Activated T-helper 1 cell treated with anti-CD3 and anti-CD28 coated beads, Interleukin-2, amount 50 U/mL, for 16 hours (primary cell): ENCODE measurements at regions not wholly inside any gene's neighbourhood (a gene's known extent, or its start where the extent isn't known, plus 50 kb on each side); places are given as distances from the start of the nearest gene placed in this dataset.

ENCODE experiments used
- DNase-seq, 2 donors: peaks; one replicate each; pipeline ENCODE4 v3.0.0-alpha.2; 2020; ENCODE audit warnings: low read depth in 1 of 2, low spot score in 1 of 2

GRCh38 chrY:19365321-19365720, 379.2 kb downstream of the KDM5D start:
- no peak for DNase-seq

GRCh38 chrY:19357249-19357648, 387.3 kb downstream of the KDM5D start:
- no peak for DNase-seq

DNA sequence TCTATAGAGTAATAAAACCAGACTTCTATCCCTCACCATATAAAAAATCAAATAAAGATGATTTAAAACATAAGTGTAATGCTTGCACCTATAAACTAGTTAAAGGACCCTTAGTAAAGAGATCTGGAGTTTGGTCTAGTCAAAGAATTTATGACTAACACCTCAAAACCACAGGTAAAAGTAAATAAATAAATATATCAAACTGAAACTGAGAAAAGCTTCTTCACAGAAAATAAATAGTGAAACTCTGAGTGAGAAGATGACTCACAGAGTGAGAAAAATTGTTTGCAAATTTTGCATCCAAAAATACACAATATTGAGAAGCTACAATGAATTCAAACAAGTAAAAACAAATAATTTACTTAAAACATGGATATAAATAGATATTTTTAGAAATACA, 387.8 kb downstream of the KDM5D start:
- no peak for DNase-seq

GRCh38 chrY:19354857-19355173, 389.7 kb downstream of the KDM5D start:
- DNase-seq: no peak

- no peak for DNase-seq
Measured at GRCh38 chrY:19354061-19354856, 390.3 kb downstream of the KDM5D start.

DNA sequence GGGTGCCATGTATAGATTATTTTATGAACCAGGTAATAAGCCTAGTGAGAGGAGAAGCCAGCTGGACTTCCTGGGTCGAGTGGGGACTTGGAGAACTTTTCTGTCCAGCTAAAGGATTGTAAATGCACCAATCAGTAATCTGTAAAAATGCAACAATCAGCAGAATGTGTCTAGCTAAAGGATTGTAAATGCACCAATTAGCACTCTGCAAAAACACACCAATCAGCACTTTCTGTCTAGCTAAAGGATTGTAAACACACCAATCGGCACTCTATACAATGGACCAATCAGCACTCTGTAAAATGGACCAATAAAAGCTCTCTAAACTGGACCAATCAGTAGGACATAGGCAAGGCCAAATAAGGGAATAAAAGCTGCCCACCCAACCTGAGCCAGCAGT, 392.9 kb downstream of the KDM5D start:
- no peak for DNase-seq

GRCh38 chrY:19321701-19322100, 422.8 kb downstream of the KDM5D start:
- no peak for DNase-seq

- DNase-seq: no peak
Measured at GRCh38 chrY:19319135-19319534, 425.4 kb downstream of the KDM5D start.

DNA sequence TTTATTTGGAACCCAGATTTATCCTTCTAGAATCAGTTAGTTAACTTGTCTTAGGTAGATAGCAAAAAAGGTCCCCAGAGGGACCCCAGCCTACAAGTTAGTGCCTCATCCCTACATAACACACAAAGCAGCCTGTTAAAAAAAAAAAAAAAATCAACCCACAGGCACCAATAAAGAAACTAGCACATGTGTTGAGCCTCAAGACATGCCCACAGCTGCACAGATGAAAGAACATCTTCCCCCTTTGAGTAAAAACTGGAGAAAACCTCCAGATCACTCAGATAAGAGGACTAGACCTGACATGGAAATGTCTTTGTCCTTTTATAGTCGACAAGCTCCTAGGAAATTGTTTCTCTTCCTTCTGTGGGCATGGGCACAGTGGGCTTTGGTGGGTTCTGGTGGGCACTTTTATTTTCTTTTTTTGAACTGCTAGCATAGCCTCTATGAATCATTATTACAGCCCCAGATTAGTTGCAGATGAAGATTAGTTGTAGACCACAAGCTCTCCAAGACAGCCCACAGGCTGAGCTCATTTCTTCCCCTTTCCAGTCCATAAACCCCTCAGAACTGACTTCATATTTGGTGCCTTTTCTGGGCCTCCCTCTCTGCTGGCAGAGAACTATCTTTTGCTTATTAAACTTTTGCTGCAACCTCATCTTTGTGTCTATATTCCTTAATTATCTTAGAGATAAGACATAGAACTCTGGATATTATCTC, 427.1 kb downstream of the KDM5D start:
- DNase-seq: no peak

GRCh38 chrY:19307627-19308026, 436.9 kb downstream of the KDM5D start:
- DNase-seq: no peak

GRCh38 chrY:19303136-19303535, 441.4 kb downstream of the KDM5D start:
- no peak for DNase-seq

DNA sequence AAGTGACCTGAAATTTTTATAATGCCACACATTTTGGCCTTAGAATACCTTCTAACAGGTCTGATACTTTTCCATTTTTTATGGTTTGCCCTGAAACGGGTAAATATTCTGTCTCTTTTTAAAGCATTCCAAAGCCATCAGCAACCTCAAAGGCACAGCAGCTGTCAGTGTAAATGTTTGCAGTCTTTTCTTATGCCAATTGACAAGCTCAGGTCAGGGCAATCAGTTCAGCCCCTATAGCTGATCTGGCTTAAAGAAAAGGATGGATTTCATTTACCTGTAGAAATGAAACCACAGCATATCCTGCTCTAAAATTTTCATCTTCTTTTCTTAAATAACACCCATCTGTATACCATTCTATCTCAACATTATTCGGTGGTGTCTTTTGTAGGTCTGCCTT, 453.6 kb downstream of the KDM5D start:
- no peak for DNase-seq

GRCh38 chrY:19274076-19274475, 470.4 kb downstream of the KDM5D start:
- DNase-seq: no peak

- DNase-seq: no peak
Measured at GRCh38 chrY:19268331-19268730, 476.2 kb downstream of the KDM5D start.

DNA sequence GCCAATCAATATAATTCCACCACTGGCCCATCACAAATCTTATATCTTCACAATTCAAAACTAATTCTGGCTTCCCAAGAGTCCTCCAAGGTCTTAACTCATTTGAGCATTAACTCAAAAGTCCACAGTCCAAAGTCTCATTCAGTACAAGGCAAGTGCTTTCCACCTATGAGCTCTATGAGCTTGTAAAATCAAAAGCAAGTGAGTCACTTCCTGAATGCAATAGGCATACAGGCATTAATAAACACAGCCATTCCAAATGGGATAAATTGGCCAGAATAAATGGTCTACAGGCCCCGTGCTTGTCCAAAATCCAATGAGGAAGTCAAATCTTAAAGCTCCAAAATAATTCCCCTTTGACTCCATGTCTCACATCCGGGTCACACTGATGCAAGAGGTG, 479.1 kb downstream of the KDM5D start:
- DNase-seq: no peak

GRCh38 chrY:19262310-19262709, 482.2 kb downstream of the KDM5D start:
- DNase-seq: no peak

DNA sequence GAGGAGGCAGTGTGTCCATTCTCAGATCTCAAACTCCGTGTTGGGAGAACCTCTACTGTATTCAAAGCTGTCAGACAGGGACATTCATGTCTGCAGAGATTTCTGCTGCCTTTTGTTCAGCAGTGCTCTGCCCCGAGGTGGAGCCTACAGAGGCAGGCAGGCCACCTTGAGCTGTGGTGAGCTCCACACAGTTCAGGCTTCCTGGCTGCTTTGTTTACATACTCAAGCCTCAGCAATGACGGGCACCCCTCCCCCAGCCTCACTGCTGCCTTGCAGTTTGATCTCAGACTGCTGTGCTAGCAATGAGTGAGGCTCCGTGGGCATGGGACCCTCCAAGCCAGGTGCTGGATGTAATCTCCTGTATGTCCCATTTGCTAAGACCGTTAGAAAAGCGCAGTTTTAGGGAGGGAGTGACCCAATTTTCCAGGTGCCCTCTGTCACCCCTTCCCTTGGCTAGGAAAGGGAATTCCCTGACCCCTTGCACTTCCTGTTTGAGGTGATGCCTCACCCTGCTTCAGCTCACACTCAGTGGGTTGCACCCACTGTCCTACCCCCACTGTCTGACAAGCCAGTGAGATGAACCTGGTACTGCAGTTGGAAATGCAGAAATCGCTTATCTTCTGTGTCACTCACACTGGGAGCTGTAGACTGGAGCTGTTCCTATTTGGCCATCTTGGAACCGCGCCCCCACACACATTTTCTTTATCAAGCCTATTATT, 458.9 kb upstream of the HSFY2 start:
- no peak for DNase-seq

DNA sequence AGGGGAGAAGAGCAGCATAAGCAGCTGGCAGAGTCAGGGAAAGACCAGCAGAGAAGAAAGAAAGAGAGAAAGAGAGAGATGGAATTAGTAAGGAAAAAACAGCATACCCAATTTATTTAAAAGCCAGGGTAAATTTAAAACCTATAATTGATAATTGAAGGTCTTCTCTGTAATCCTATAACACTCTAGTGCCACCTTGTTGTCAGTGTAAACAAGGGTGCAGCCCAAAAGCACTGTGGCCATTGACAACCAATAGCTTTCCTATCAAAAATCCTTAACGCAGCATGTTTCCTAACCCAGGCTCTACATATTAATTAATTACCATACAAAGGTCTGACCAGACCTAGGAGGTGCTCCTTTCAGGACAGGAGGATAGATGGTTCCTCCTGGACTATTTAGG, 447.2 kb upstream of the HSFY2 start:
- no peak for DNase-seq

DNA sequence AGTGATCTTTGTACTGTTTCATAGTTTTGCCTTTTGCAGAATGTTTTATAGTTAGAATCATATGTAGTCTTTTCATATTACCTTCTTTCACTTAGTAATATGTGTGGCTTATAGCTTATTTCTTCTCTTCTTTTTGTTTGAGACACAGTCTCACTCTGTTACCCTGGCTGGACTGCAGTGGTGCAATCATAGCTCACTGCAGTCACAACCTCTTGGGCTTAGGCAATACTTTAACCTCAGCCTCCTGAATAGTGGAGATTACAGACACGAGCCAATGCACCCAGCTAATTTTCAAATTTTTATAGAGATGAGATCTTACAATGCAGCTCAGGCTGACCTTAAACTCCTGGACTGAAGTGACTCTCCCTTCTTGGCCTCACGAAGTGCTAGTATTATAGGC, 435.4 kb upstream of the HSFY2 start:
- DNase-seq: no peak

- DNase-seq: no peak
Measured at GRCh38 chrY:19207048-19207447, 433.5 kb upstream of the HSFY2 start.

- no peak for DNase-seq
Measured at GRCh38 chrY:19180824-19181223, 407.3 kb upstream of the HSFY2 start.

- no peak for DNase-seq
Measured at GRCh38 chrY:19168202-19168565, 394.6 kb upstream of the HSFY2 start.
